Trophoblast cell (in vitro differentiated cells and primary cell): ENCODE measurements at regions not wholly inside any gene's neighbourhood (a gene's known extent, or its start where the extent isn't known, plus 50 kb on each side); places are given as distances from the start of the nearest gene placed in this dataset.

Experiments
- DNase-seq, 2 donors: peaks; one replicate each; pipeline ENCODE4 v3.0.0-alpha.2; 2016
- H2AFZ ChIP-seq: 2 replicates; pipeline ENCODE4 v1.6.1; 2013; ENCODE audit warnings: low read length, moderate library complexity, mild to moderate bottlenecking; ENCODE audit not compliant: insufficient read depth, poor library complexity
- H2AK5ac ChIP-seq: 2 replicates; pipeline ENCODE4 v1.6.1; 2013; ENCODE audit warnings: mild to moderate bottlenecking, low read length
- H2BK120ac ChIP-seq: 2 replicates; pipeline ENCODE4 v1.6.1; 2013; ENCODE audit warnings: low read length, mild to moderate bottlenecking, moderate library complexity; ENCODE audit not compliant: insufficient read depth, poor library complexity
- H2BK12ac ChIP-seq: 2 replicates; pipeline ENCODE4 v1.6.1; 2013; ENCODE audit warnings: mild to moderate bottlenecking, low read length, moderate library complexity
- H2BK5ac ChIP-seq: 2 replicates; pipeline ENCODE4 v1.6.1; 2013; ENCODE audit warnings: low read length, low read depth, moderate library complexity, mild to moderate bottlenecking; ENCODE audit not compliant: poor library complexity
- H3K14ac ChIP-seq: 2 replicates; pipeline ENCODE4 v1.6.1; 2013; ENCODE audit warnings: mild to moderate bottlenecking, low read length
- H3K18ac ChIP-seq: 2 replicates; pipeline ENCODE4 v1.6.1; 2013; ENCODE audit warnings: mild to moderate bottlenecking, low read length
- H3K23ac ChIP-seq: 2 replicates; pipeline ENCODE4 v1.6.1; 2013; ENCODE audit warnings: low read length
- H3K27ac ChIP-seq: 2 replicates; pipeline ENCODE4 v1.5.1; 2013; ENCODE audit warnings: low read depth, mild to moderate bottlenecking, inconsistent platforms, low read length, moderate library complexity
- H3K27me3 ChIP-seq: 2 replicates; pipeline ENCODE4 v1.6.1; 2013; ENCODE audit warnings: inconsistent platforms, mild to moderate bottlenecking, low read length, moderate library complexity; ENCODE audit not compliant: insufficient read depth
- H3K36me3 ChIP-seq, 2 experiments: 1 replicate in 1 of 2; 2 replicates in 1 of 2; pipeline ENCODE4 v1.6.1; 2013; ENCODE audit warnings: low read length in 2 of 2, mild to moderate bottlenecking in 2 of 2, moderate library complexity in 1 of 2; ENCODE audit not compliant: insufficient read depth in 2 of 2, control insufficient read depth in 1 of 2
- H3K4ac ChIP-seq: 2 replicates; pipeline ENCODE4 v1.6.1; 2013; ENCODE audit warnings: low read depth, mild to moderate bottlenecking, low read length, moderate library complexity
- H3K4me1 ChIP-seq, 2 experiments: 1 replicate in 1 of 2; 2 replicates in 1 of 2; pipeline ENCODE4 v1.6.1; 2013; ENCODE audit warnings: low read length in 2 of 2, mild to moderate bottlenecking in 2 of 2, moderate library complexity in 1 of 2; ENCODE audit not compliant: insufficient read depth in 2 of 2, control insufficient read depth in 1 of 2
- H3K4me2 ChIP-seq: 2 replicates; pipeline ENCODE4 v1.6.1; 2013; ENCODE audit warnings: inconsistent platforms, mild to moderate bottlenecking, low read length, moderate library complexity
- H3K4me3 ChIP-seq: 2 replicates; pipeline ENCODE4 v1.5.1; 2013; ENCODE audit warnings: mild to moderate bottlenecking, low read depth, low read length, inconsistent platforms
- H3K79me1 ChIP-seq: one replicate; pipeline ENCODE4 v1.6.1; 2013; ENCODE audit warnings: low read length
- H3K79me2 ChIP-seq: 2 replicates; pipeline ENCODE4 v1.6.1; 2013; ENCODE audit warnings: low read length, mild to moderate bottlenecking; ENCODE audit not compliant: control insufficient read depth, insufficient read depth, poor library complexity
- H3K9ac ChIP-seq: 2 replicates; pipeline ENCODE4 v1.6.1; 2013; ENCODE audit warnings: mild to moderate bottlenecking, low read length
- H3K9me3 ChIP-seq: 2 replicates; pipeline ENCODE4 v1.6.1; 2013; ENCODE audit warnings: low read depth, mild to moderate bottlenecking, control low read depth, inconsistent platforms, low read length; ENCODE audit not compliant: insufficient read depth
- H4K12ac ChIP-seq: 2 replicates; pipeline ENCODE4 v1.6.1; 2013; ENCODE audit warnings: low read depth, mild to moderate bottlenecking, low read length, moderate library complexity
- H4K8ac ChIP-seq: 2 replicates; pipeline ENCODE4 v1.6.1; 2013; ENCODE audit warnings: low read depth, mild to moderate bottlenecking, low read length, moderate library complexity
- H4K91ac ChIP-seq: one replicate; pipeline ENCODE4 v1.6.1; 2013; ENCODE audit warnings: low read depth, mild to moderate bottlenecking, low read length, moderate library complexity
- WGBS: extraction: QIAGEN DNeasy Blood & Tissue Kit; methylation state at CpG from one replicate; pipeline ENCODE4 v1.1.7; 2013; ENCODE audit warnings: missing lambda C conversion rate; ENCODE audit not compliant: insufficient read length, insufficient coverage; ENCODE audit errors: extremely low coverage; 5-methylcytosine and 5-hydroxymethylcytosine counted together

DNA sequence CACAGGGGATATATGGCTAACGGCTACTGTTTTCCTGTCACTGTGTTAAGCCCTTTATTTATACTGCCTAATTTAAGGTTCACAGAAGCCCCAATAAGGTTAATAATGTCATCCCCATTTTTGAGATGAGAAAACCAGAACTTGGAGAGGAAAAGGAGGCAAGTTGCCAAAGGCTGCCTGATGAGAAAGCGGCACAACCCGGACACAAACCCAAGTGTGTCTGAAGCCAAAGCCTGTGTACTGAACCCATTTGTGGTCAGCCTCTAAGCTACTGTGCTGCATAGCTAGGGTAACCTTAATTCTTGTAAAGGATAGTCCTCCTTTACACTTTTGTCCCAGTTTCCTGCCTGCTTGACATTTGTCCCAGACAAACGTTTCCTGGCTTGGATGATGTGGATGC is 954.7 kb upstream of the FANCL start:
- no CpG with 5 or more reads among the region's 4 CpGs for WGBS
- no peak overlapping the region for H3K14ac ChIP-seq
- no peak overlapping the region for H4K91ac ChIP-seq
- H3K27me3 ChIP-seq, result no peaks in the 10 kb centered on the region
- H3K79me1 ChIP-seq, result no peaks in the 10 kb centered on the region
- peaks cover 3% of the 10 kb centered on the region for H3K9me3 ChIP-seq
- no peak for DNase-seq
- H2BK12ac ChIP-seq, result no peak overlapping the region
- no peak overlapping the region for H2AFZ ChIP-seq
- no peak overlapping the region for H2BK120ac ChIP-seq
- no peak overlapping the region for H3K9ac ChIP-seq
- no peak overlapping the region for H3K4ac ChIP-seq
- H3K4me3 ChIP-seq, result no peak overlapping the region
- no peak overlapping the region for H3K27ac ChIP-seq
- H4K8ac ChIP-seq, result no peak overlapping the region
- no peak overlapping the region for H4K12ac ChIP-seq
- H3K4me1 ChIP-seq, result peaks cover 0 to 4% of the 10 kb centered on the region in 2 experiments
- no peak overlapping the region for H3K23ac ChIP-seq
- no peak overlapping the region for H2AK5ac ChIP-seq
- H3K79me2 ChIP-seq, result no peaks in the 10 kb centered on the region
- H2BK5ac ChIP-seq, result no peak overlapping the region
- H3K36me3 ChIP-seq, result no peaks in the 10 kb centered on the region
- H3K18ac ChIP-seq, result no peak overlapping the region
- no peak overlapping the region for H3K4me2 ChIP-seq

DNA sequence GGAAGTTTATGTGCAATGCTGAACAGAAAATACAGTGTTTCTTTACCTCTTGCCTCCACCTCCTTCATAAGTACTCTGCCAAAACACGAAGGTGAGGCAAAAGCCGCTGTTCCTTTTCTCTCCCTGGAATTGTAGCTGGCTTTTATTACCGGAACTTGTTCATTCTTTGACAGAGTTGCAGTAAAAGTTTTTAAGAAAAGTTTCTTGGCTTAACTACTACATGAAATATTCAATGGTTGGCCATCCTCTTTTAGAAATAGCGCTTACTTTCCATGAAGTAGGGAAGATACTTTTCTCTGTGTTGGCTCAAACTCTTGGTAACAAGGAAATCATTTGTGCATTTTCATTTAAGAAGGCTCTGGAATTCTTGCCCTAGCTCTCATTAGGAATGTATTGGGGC is 950.7 kb upstream of the FANCL start:
- no peaks in the 10 kb centered on the region for H3K79me2 ChIP-seq
- no peaks in the 10 kb centered on the region for H3K27me3 ChIP-seq
- no peak overlapping the region for H3K23ac ChIP-seq
- DNase-seq, result no peak
- H4K91ac ChIP-seq, result no peak overlapping the region
- H2AFZ ChIP-seq, result no peak overlapping the region
- H3K79me1 ChIP-seq, result no peaks in the 10 kb centered on the region
- peaks cover 0 to 4% of the 10 kb centered on the region in 2 experiments for H3K4me1 ChIP-seq
- H4K8ac ChIP-seq, result no peak overlapping the region
- H4K12ac ChIP-seq, result no peak overlapping the region
- no peak overlapping the region for H2BK120ac ChIP-seq
- no peaks in the 10 kb centered on the region for H3K36me3 ChIP-seq
- H2BK12ac ChIP-seq, result no peak overlapping the region
- H2AK5ac ChIP-seq, result no peak overlapping the region
- no peak overlapping the region for H2BK5ac ChIP-seq
- H3K4me3 ChIP-seq, result no peak overlapping the region
- no peak overlapping the region for H3K18ac ChIP-seq
- no peaks in the 10 kb centered on the region for H3K9me3 ChIP-seq
- H3K4ac ChIP-seq, result no peak overlapping the region
- H3K4me2 ChIP-seq, result no peak overlapping the region
- no peak overlapping the region for H3K9ac ChIP-seq
- WGBS, result no CpG with 5 or more reads among the region's 4 CpGs
- H3K14ac ChIP-seq, result no peak overlapping the region
- H3K27ac ChIP-seq, result no peak overlapping the region

DNA sequence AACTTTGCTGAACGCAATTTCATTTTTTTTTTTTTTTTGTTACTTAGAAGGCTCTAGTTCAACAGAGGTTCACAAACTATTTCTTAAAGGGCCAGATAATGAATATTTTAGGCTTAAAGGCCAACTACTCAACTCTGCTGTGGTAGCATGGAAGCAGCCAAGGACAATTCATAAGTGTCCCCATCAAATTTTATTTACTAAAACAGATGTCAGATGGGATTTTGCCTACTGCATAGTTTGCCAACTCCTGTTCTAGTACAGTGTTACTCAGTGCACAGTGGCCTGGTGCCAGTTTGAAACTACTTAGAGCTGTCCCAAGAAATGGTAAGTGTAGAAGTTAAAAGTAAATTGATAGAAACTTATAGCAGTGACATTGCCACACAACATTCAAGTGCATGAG is 949.4 kb upstream of the FANCL start:
- Histone ChIP-seq H3K18ac (no peak overlapping the region), H3K4me3 (no peak overlapping the region), H3K27me3 (no peaks in the 10 kb centered on the region), H2BK5ac (no peak overlapping the region), H3K9me3 (no peaks in the 10 kb centered on the region), H2BK12ac (no peak overlapping the region), H3K4ac (no peak overlapping the region), H3K4me2 (no peak overlapping the region), H4K8ac (no peak overlapping the region), H2AFZ (no peak overlapping the region), H3K14ac (no peak overlapping the region), H3K79me2 (no peaks in the 10 kb centered on the region), H3K9ac (no peak overlapping the region), H4K91ac (no peak overlapping the region), H3K23ac (no peak overlapping the region), H3K4me1 (no peaks in the 10 kb centered on the region), H2AK5ac (no peak overlapping the region), H3K27ac (no peak overlapping the region), H2BK120ac (no peak overlapping the region), H3K79me1 (no peaks in the 10 kb centered on the region), H4K12ac (no peak overlapping the region), H3K36me3 (no peaks in the 10 kb centered on the region)
- no CpG with 5 or more reads among the region's 1 CpG for WGBS
- DNase-seq, result no peak

DNA sequence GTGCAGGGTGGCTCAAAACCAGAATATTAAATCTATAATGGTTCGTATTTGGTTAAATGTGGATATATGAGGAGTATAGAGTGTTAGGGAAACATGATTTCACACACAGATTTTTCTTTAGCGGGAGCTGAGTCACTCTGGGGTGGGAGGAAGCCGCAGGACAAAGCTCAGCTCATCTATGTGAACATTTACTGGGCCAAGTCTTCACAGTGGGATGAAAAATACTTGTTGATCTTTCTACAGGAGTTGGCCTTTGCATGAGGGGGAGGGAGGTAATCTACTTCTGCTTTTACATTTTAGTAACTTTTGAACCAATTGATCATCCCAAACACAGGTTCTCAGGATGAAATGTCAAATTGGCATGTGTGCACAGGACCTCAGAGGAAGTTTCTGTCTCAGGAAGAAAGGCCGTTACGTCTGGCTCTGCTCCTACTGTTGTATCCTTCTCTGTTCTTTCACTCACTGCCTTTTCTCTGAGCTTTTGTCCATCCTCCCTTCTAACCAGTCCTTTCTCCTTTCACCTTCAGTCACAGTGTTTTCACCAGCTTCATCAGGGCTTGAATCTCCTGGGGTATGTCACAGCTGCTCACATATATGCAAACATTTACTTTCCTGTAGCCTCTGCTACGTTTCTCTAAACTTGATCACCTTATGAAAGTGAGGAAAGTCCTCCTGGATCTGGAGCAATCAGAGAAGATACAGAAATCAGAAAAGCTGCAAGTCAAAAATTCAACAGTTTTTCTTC is 943.3 kb upstream of the FANCL start:
- no peak overlapping the region for H2BK12ac ChIP-seq
- H3K23ac ChIP-seq, result no peak overlapping the region
- 100% methylated on average over 1 of the region's 6 CpGs for WGBS
- no peak overlapping the region for H4K8ac ChIP-seq
- no peak overlapping the region for H3K9ac ChIP-seq
- H2AFZ ChIP-seq, result no peak overlapping the region
- H3K18ac ChIP-seq, result no peak overlapping the region
- H2BK120ac ChIP-seq, result no peak overlapping the region
- no peaks in the 10 kb centered on the region for H3K79me2 ChIP-seq
- H2BK5ac ChIP-seq, result no peak overlapping the region
- no peaks in the 10 kb centered on the region for H3K79me1 ChIP-seq
- no peak overlapping the region for H3K14ac ChIP-seq
- no peak overlapping the region for H3K4me3 ChIP-seq
- no peak for DNase-seq
- no peaks in the 10 kb centered on the region for H3K27me3 ChIP-seq
- H3K4me2 ChIP-seq, result no peak overlapping the region
- no peaks in the 10 kb centered on the region for H3K4me1 ChIP-seq
- no peak overlapping the region for H4K12ac ChIP-seq
- no peaks in the 10 kb centered on the region for H3K9me3 ChIP-seq
- no peak overlapping the region for H4K91ac ChIP-seq
- no peak overlapping the region for H2AK5ac ChIP-seq
- H3K4ac ChIP-seq, result no peak overlapping the region
- H3K27ac ChIP-seq, result no peak overlapping the region
- H3K36me3 ChIP-seq, result no peaks in the 10 kb centered on the region
